B cell (primary cell): ENCODE measurements at regions not wholly inside any gene's neighbourhood (a gene's known extent, or its start where the extent isn't known, plus 50 kb on each side); places are given as distances from the start of the nearest gene placed in this dataset.

Source experiments
- ATAC-seq: fragments of 200-7000 bp; cut with Tn5 transposase; one replicate; pipeline ENCODE4 v1.10.0; 2021; ENCODE audit warnings: low read depth, mild to moderate bottlenecking, moderate number of reproducible peaks, moderate library complexity
- CTCF ChIA-PET: fragments of 350-600 bp; sonication (Branson Sonifier 250); formaldehyde crosslinking; loops from one replicate; lab custom pipeline; 2021; ENCODE audit warnings: antibody characterized with exemption, inconsistent platforms; lab: Charles Lee
- POLR2A ChIA-PET: fragments of 350-600 bp; sonication (Branson Sonifier 250); formaldehyde crosslinking; loops from one replicate; lab custom pipeline; 2021; ENCODE audit warnings: antibody characterized with exemption; lab: Charles Lee
- DNase-seq: peaks from one replicate; pipeline ENCODE4 v3.0.0; 2013
- H2AFZ ChIP-seq: 2 replicates; pipeline ENCODE4 v1.6.1; 2012; ENCODE audit warnings: mild to moderate bottlenecking, low read depth, low read length; ENCODE audit not compliant: insufficient read depth, poor library complexity, severe bottlenecking
- H3K27ac ChIP-seq, 2 donors: 1 replicate in 1 of 2; 2 replicates in 1 of 2; pipeline ENCODE4 v1.5.1; 2012 to 2013; ENCODE audit warnings: low read length in 2 of 2, mild to moderate bottlenecking in 2 of 2, moderate library complexity in 1 of 2
- H3K27me3 ChIP-seq, 4 experiments: fragments of 200-600 bp in 1 of 4; sonication (generic) in 1 of 4; replicated peaks in 1 of 4; 1 replicate in 2 of 4; 2 replicates in 2 of 4; pipeline versions ENCODE4 v1.6.1 to v1.7.0; 2013 to 2016; ENCODE audit warnings: low read length in 3 of 4, mild to moderate bottlenecking in 2 of 4, mixed read lengths in 1 of 4, moderate library complexity in 1 of 4; ENCODE audit not compliant: insufficient read depth in 4 of 4, control insufficient read depth in 3 of 4; ENCODE audit errors: control extremely low read depth in 1 of 4
- H3K36me3 ChIP-seq, 2 experiments: replicated peaks in 1 of 2; 1 replicate in 1 of 2; 2 replicates in 1 of 2; pipeline versions ENCODE4 v1.6.1 to v1.7.1; 2013; ENCODE audit warnings: low read length in 1 of 2; ENCODE audit not compliant: insufficient read depth in 2 of 2, control insufficient read depth in 1 of 2; ENCODE audit errors: control extremely low read depth in 1 of 2, extremely low read depth in 1 of 2
- H3K4me1 ChIP-seq, 2 donors: fragments of 200-600 bp in 1 of 2; sonication (generic) in 1 of 2; 1 replicate in 1 of 2; 2 replicates in 1 of 2; pipeline versions ENCODE4 v1.5.1 to v1.6.1; 2013 to 2017; ENCODE audit warnings: low read length in 2 of 2; ENCODE audit not compliant: control insufficient read depth in 2 of 2, insufficient read depth in 2 of 2
- H3K4me2 ChIP-seq: replicated peaks from 2 replicates; pipeline ENCODE3; 2012; ENCODE audit warnings: mild to moderate bottlenecking, low read depth, low read length; ENCODE audit not compliant: poor library complexity, severe bottlenecking
- H3K4me3 ChIP-seq, 5 experiments: fragments of 200-600 bp in 1 of 5; sonication (generic) in 1 of 5; 1 replicate in 3 of 5; 2 replicates in 2 of 5; pipeline versions ENCODE4 v1.5.1 to v1.7.0; 2011 to 2016; ENCODE audit warnings: low read length in 4 of 5, mild to moderate bottlenecking in 4 of 5, low read depth in 2 of 5, control low read depth in 1 of 5, moderate library complexity in 1 of 5; ENCODE audit not compliant: insufficient read depth in 1 of 5; ENCODE audit errors: control extremely low read depth in 1 of 5, extremely low read depth in 1 of 5
- H3K79me2 ChIP-seq: fragments of 200-600 bp; sonication (generic); one replicate; pipeline ENCODE4 v1.6.0; 2016; ENCODE audit warnings: low read length; ENCODE audit not compliant: control insufficient read depth, insufficient read depth
- H3K9ac ChIP-seq: fragments of 200-600 bp; sonication (generic); 2 replicates; pipeline ENCODE4 v1.6.1; 2017; ENCODE audit warnings: mild to moderate bottlenecking, low read length, moderate library complexity
- H3K9me3 ChIP-seq, 3 donors: one replicate each; pipeline versions ENCODE4 v1.6.1 to v1.7.1; 2013; ENCODE audit warnings: low read length in 2 of 3; ENCODE audit not compliant: control insufficient read depth in 2 of 3, insufficient read depth in 1 of 3; ENCODE audit errors: control extremely low read depth in 1 of 3
- H4K20me1 ChIP-seq: 2 replicates; pipeline ENCODE4 v1.6.0; 2012; ENCODE audit warnings: mild to moderate bottlenecking, low read length; ENCODE audit not compliant: insufficient read depth, control insufficient read depth, poor library complexity, severe bottlenecking
- H3K27ac Mint-ChIP-seq: one replicate; pipeline ENCODE4 v1.8.0; 2021; ENCODE audit warnings: mixed read lengths
- H3K27me3 Mint-ChIP-seq: one replicate; pipeline ENCODE4 v1.8.0; 2021; ENCODE audit warnings: mixed read lengths
- H3K4me1 Mint-ChIP-seq: one replicate; pipeline ENCODE4 v1.8.0; 2021; ENCODE audit warnings: mixed read lengths
- H3K4me3 Mint-ChIP-seq: one replicate; pipeline ENCODE4 v1.8.0; 2021; ENCODE audit warnings: mixed read lengths
- H3K9me3 Mint-ChIP-seq: one replicate; pipeline ENCODE4 v1.8.0; 2022; ENCODE audit warnings: mixed read lengths; ENCODE audit not compliant: insufficient read depth
- EZH2 ChIP-seq: IDR thresholded peaks from 2 replicates; pipeline ENCODE4 v1.6.1; 2012; ENCODE audit warnings: borderline replicate concordance, low read depth, mild to moderate bottlenecking, moderate library complexity, low read length; ENCODE audit not compliant: insufficient read depth, poor library complexity, severe bottlenecking
- WGBS: methylation state at CpG from one replicate; pipeline ENCODE4 v1.1.5; 2013; ENCODE audit warnings: missing lambda C conversion rate; ENCODE audit not compliant: insufficient coverage; 5-methylcytosine and 5-hydroxymethylcytosine counted together
- intact Hi-C: fragments of 100-400 bp; cut with micrococcal nuclease; formaldehyde crosslinking; loops from one replicate; pipeline ENCODE4 v1.10.0; 2022
- TF ChIP-seq, protein P1 (sequence below): fragments of 200-600 bp; IDR thresholded peaks from one replicate; pipeline ENCODE4 v1.8.0; 2022; ENCODE audit warnings: antibody characterized with exemption, mild to moderate bottlenecking

DNA sequence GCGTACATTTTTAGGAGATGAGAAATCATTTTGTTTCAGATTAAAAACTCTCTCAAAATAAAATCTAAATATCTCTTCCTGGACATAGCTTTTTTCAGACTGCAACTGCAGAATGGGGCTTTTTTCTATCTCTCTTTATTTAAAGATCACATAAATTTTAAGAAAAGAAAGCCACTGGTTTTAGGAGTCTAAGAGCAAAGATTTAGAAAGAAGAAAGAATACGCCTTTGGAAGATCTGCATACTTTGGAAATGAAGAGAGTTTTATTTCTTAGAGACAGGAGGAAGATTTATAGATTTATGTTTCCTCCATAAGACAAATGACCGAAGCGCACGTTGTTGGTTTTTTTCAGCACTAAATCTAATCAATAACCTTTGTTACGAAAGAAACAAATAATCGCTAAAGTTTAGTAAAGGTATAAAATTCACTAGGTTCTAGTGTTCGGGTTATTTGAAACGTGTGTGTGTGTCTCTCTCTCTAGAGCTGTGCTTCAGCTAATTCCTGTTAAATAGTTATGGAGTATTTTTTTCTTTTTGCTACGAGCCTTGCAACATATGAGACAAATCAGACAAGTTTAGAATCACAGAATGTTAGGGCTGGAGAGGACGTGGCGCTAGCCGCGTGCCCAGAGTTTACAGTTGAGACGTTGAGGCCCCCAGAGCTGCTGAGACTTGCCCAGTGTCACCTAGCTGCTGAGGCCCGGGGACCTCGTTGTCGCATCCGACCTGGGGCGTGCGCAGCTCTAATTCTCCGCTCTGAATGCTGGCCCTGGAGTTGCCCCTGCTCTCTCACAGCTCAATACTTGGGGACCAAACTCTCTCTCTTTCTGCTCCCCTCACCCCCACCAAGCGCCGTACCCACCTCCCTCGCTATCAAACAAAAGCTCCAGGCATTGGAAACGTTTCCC lies 69.9 kb downstream of the CTAGE1 start:
- H3K27me3 ChIP-seq, result peaks cover 0 to 21% (median 15%) of the 10 kb centered on the region in 4 experiments
- WGBS, result 6% methylated on average over 16 of the region's 26 CpGs
- intact Hi-C loops, result no loop called here
- TF ChIP-seq EZH2, result no peak
- TF ChIP-seq, protein P1, sequence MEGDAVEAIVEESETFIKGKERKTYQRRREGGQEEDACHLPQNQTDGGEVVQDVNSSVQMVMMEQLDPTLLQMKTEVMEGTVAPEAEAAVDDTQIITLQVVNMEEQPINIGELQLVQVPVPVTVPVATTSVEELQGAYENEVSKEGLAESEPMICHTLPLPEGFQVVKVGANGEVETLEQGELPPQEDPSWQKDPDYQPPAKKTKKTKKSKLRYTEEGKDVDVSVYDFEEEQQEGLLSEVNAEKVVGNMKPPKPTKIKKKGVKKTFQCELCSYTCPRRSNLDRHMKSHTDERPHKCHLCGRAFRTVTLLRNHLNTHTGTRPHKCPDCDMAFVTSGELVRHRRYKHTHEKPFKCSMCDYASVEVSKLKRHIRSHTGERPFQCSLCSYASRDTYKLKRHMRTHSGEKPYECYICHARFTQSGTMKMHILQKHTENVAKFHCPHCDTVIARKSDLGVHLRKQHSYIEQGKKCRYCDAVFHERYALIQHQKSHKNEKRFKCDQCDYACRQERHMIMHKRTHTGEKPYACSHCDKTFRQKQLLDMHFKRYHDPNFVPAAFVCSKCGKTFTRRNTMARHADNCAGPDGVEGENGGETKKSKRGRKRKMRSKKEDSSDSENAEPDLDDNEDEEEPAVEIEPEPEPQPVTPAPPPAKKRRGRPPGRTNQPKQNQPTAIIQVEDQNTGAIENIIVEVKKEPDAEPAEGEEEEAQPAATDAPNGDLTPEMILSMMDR, result no peak
- peaks cover 0 to 3% (median 0%) of the 10 kb centered on the region in 3 donors for H3K9me3 ChIP-seq
- H3K27ac ChIP-seq, result no peak overlapping the region
- H3K79me2 ChIP-seq, result no peaks in the 10 kb centered on the region
- CTCF ChIA-PET, result no interaction called here
- Mint-ChIP-seq H3K4me1 (no peaks in the 10 kb centered on the region), H3K9me3 (peaks cover 5% of the 10 kb centered on the region), H3K27ac (no peak overlapping the region), H3K4me3 (no peak overlapping the region), H3K27me3 (peaks cover 55% of the 10 kb centered on the region)
- ATAC-seq (no peak), DNase-seq (no peak)
- no peak overlapping the region for H3K4me3 ChIP-seq
- no peak overlapping the region for H3K9ac ChIP-seq
- POLR2A ChIA-PET, result no interaction called here
- H4K20me1 ChIP-seq, result no peaks in the 10 kb centered on the region
- no peak overlapping the region for H3K4me2 ChIP-seq
- H3K36me3 ChIP-seq, result no peaks in the 10 kb centered on the region
- no peak overlapping the region for H2AFZ ChIP-seq
- H3K4me1 ChIP-seq, result no peaks in the 10 kb centered on the region

DNA sequence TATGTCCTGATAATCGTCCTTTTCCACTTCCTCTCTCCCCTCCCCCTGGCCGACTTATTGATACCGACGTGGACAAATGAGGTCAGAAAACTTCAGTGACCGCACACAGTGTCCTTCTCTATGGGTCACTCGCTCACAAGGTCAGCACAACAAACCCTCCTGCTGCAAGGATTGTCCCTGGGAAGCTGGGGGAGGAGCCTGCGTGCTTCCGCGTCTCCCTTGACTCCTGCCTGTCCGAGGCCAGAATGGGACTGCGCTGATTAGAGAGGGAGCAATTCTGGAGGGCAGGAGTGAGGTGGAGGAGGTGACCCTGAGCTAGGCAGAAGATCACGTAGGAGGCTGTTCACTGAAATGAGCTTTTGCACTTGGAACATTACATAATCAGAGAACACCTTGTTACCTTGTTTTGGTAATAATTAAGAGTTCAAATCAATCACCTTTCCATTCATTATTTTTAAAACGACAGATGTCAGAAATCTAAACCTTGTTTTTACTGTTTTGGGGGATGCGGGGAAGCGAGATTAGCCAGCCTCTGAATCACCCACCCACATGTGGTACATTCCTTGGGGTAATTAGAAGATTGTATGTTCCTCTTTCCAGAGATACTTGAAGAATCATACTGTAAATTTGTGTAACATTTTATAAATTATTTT lies 70.6 kb downstream of the CTAGE1 start:
- CTCF ChIA-PET, result no interaction called here
- H3K36me3 ChIP-seq, result no peaks in the 10 kb centered on the region
- DNase-seq (no peak), ATAC-seq (no peak)
- TF ChIP-seq, protein P1, result no peak
- TF ChIP-seq EZH2, result no peak
- Mint-ChIP-seq H3K4me3 (no peak overlapping the region), H3K27ac (no peak overlapping the region), H3K9me3 (no peaks in the 10 kb centered on the region), H3K4me1 (no peaks in the 10 kb centered on the region), H3K27me3 (peaks cover 48% of the 10 kb centered on the region)
- intact Hi-C loops, result no loop called here
- no peak overlapping the region for H3K27ac ChIP-seq
- whole genome bisulfite sequencing, result 19% methylated on average over 11 of the region's 15 CpGs
- no peaks in the 10 kb centered on the region for H4K20me1 ChIP-seq
- no peak overlapping the region for H3K9ac ChIP-seq
- H3K9me3 ChIP-seq, result peaks cover 0 to 3% (median 0%) of the 10 kb centered on the region in 3 donors
- peaks cover 0 to 21% (median 15%) of the 10 kb centered on the region in 4 experiments for H3K27me3 ChIP-seq
- H3K79me2 ChIP-seq, result no peaks in the 10 kb centered on the region
- POLR2A ChIA-PET, result no interaction called here
- H3K4me3 ChIP-seq, result no peak overlapping the region
- no peak overlapping the region for H2AFZ ChIP-seq
- H3K4me2 ChIP-seq, result no peak overlapping the region
- H3K4me1 ChIP-seq, result no peaks in the 10 kb centered on the region
